ENCODE measurements at regions not wholly inside any gene's neighbourhood (a gene's known extent, or its start where the extent isn't known, plus 50 kb on each side); places are given as distances from the start of the nearest gene placed in this dataset.

GRCh38 chr13:107554460-107554859 is 660.9 kb downstream of the LIG4 start:
- no peak for TF ChIP-seq POLR2A (IDR thresholded peaks at IDR 0.05)
- no peak for TF ChIP-seq CTCF (IDR thresholded peaks at IDR 0.05)
